DMS79 (cell line): ENCODE measurements at regions not wholly inside any gene's neighbourhood (a gene's known extent, or its start where the extent isn't known, plus 50 kb on each side); places are given as distances from the start of the nearest gene placed in this dataset.

Experiments used
- DNase-seq: peaks from one replicate; lab custom pipeline; 2025; lab: John Stamatoyannopoulos, UW

DNA sequence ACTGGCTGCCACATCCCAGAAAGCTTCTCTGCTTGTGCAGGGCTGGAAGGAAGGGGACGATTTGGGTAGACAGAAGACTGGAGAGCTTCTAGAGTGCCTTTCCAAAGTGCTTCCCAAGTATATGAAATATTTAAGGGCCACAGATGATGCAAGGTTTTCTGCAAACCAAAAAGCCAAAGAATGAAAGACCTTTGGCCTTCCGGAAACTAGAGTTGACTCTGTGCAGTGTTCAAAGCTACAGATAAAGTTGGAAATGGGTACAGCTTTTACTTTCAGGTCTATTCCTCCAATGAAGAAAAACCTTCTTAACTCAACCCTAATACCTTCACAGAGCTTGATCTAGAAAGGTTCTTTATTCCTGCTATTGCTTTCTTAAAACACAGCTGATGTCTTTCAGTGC, 253.0 kb upstream of the KLHL29 start:
- no peak for DNase-seq

DNA sequence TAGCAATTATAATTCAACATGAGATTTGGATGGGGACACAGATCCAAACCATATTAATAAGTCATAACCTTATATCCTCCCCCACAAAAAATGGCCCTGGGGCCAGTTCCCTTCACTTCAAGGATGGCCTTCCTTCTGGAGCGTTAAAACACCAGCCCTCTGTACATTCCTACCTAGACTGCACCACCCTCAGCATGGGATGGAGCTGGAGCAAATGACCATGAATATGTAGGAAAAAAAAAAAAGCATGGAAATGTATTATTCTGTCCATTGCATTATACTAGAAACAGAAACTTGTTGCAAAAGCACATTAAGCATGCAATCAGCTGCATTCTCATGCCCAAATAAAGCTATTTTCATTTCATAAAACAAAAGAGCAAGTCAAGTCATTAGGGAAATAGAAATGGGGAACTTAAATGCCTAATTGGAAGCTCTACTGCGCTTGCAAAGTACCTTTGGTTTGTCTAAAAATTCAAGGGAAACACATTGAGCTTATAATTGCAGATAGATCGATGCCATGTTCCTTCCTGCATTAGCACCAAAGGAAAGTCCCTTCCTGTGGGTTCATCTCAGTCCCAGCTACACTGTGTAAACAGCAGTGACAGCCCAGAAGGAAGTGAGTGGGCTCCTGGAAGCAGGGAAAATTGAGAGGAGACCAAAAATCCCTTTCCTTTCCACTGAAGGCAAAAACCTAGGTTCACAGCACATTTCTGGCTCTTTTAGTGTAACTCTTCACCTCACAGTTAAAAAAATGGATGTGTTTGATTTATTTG, 252.0 kb upstream of the KLHL29 start:
- DNase-seq: no peak

DNA sequence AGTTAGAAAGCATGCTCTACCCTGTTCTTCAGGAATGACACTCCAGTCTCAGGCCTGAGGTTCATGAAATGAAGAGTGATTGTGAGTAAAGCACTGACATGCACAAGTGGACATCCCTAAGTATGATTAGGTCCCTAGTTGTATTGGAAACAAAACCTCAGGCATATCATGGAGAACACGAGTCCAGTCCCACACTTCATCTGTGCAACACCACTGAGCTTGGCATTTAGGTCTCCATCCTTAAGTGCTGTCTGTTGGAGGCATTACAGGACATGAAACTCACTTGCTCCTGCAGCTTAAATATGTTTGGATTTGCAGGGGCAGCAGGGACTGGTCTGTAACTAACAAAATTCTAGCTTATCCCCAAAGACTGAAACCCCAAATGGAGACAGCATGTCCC, 250.3 kb upstream of the KLHL29 start:
- no peak for DNase-seq

DNA sequence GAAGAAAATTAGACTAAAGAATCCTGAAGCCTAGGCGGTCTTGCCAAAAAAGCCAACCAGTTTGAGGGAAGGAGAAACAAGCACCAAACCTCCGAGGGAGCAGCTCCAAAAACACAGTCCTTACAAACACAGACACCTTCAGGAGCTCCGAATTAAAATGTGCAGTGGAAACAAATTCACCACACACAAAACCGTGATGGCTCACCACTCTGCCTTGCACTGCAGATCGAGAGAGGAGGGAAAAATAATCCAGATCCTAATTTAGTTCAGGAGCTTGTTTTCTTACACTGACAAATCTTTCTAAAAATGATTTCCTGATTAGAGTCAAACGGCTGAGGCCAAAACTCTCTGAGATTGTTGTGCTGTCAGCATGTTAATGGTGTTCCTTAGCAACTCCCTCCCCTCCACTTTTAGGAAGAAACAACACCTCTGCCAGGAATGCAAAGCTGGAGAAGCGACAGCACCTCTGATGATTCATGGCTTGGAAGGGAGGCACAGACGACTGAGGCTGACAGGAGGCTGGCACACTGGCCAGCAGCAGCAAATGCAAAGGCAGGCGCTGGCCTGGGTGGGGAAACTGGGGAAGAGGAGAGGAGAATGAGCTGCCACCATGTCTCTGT, 249.4 kb upstream of the KLHL29 start:
- no peak for DNase-seq

DNA sequence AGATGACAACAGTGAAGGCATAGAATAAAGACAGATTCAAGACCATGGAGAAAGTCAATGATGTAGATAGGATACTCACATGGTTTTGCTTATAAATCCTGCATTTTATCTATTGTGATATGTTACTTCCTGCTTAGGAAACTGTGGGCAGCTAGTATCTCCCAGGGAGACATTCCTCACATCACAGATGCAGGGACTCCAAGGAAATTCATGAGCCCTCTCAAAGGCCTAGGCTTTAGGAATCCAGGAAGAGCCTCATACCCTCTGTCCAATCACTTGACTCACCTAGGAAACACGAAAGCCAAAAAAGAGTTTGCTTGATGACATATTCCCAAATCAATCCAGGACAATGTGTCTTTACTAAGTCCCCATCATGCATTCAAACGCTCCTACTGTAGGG, 247.8 kb upstream of the KLHL29 start:
- DNase-seq: no peak

DNA sequence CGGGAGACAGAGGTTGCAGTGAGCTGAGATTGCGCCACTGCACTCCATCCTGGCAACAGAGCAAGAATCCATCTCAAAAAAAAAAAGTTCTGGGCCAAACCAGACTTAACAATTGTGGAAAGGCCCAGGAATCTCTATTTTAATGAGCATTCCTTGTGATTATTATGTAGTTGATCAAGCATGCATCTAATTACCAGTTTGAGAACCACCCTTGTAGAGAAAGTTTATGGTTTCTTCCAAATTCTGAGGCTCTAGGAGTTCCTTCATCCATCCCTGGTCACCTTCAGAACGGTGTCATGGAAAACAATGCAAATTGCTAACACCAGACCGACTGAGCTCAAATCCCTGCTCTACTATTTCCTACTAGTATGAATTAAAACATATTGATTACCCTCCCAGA, 246.3 kb upstream of the KLHL29 start:
- no peak for DNase-seq

DNA sequence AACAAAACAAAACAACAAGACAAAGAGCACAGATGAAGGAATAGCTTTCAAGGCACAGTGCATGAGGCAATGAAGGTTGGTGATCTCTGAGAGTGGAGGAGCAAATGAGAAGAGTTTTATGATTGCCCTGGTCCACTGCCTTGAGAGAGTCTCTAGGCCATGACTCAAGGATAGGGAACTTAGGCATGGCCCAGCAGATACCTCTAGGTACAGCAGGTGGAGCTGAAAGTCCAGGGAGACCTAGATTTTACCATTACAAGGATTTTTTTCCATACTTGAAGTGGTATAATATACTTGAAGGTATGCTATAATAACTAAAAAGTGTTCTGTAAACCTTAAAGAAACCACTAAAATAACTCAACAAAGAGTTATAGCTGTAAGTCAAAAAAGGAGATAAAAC, 239.5 kb upstream of the KLHL29 start:
- no peak for DNase-seq

DNA sequence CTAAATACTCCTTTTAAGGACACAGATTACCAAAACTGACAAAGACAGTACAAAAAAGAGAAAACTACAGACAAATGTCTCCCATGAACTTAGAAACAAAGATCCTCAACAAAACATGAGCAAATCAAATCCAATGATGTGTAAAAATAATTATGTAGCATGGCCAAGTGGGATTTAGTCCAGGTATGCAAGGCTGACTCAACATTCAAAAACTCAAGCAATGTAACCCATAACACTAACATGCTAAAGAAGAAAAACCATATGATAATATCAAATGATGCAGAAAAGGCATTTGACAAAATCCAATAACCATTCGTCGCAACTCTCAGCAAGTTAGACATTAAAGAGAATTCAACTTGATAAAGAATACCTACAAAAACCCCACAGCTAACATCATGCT, 239.0 kb upstream of the KLHL29 start:
- no peak for DNase-seq

DNA sequence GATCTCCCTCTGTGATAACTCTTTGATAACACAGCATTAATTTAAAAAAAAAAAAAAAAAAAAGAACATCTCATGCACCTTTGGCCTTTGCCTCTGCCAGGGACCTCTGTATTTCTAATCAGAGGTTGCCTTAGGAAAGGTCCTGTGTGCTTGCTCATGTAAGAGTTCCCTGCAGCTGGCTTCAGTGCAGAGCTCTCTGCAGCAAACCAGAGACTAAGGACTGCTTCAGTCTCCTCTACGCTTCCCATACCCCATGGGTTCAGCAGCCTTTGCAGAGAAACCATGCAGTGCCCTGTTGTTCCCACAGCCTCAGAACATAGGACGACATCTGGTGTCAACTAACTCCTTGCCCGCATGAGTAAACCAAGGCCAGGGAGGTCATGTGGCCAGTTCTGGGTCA, 236.6 kb upstream of the KLHL29 start:
- DNase-seq: no peak

DNA sequence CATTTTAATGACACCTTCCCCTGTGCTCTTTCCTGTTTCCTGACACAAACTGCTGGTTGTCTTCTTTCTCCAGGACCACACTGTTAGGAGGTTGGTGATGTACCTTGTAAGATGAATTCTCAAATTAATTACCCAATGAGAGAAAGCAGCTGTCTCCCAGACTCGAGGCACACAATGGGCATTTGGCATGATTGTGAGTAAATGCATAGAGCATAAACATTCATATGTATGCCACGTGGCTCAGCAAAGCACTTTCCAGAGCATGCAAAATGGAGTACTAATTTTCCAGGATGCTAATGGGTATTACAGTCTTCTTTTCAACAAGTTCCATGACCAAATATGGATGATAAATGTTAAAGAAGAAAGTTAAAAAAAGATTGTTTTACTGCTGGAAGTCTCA, 235.2 kb upstream of the KLHL29 start:
- no peak for DNase-seq

DNA sequence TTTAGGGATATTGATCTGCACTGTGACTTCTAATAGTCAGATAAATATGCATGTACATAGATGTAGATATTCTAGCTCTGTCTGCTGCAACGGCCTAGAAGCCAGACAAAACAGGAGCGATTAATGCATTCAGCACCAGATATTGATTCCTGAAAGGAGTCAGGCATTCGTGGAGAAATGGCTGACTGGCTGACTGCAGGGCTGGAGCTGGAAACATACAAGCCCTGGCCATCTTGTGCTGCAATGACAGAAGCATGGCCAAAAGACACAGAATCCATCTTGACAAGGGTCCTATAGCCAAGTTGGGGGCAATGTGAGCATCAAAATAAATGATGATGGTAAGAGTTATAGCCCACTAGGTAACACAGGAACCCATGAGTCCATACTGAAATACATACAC, 231.5 kb upstream of the KLHL29 start:
- no peak for DNase-seq

DNA sequence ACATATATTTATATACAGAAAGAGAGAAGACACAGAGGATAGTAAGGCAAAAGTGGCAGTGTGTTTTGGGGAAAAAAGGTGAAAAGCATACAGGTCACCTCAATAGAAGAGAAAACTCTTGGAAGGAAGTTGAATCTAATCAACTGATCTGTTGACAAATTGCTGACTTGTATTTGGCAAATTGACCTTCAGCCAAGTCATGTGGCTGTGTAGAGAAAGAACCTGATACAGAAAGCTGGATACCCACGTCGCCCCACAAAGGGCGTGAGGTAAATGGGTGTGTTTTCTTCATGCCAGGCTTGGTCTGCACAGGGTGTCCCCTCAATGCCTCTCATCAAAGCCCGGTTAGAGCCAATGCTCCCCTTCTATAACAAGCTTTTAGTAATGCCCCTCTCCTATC, 230.0 kb upstream of the KLHL29 start:
- DNase-seq: no peak

DNA sequence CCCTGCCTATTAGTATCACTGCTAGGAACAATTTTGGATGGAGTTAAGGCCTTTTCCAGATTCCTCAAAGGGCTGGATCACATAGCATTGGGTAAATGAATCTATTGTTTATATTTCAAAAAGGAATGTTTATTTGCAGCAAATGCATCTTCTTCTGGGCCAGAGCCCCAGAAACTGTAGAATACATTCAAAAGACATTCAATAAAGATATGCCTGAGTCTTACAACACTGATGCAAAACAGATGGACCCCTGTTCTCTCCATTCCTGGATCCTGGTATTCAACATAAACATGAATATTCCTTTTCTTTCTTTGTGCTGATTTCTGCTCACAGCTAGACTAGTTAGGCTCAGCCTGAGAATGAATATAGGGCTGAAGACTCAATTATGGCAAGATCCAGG, 227.2 kb upstream of the KLHL29 start:
- no peak for DNase-seq

DNA sequence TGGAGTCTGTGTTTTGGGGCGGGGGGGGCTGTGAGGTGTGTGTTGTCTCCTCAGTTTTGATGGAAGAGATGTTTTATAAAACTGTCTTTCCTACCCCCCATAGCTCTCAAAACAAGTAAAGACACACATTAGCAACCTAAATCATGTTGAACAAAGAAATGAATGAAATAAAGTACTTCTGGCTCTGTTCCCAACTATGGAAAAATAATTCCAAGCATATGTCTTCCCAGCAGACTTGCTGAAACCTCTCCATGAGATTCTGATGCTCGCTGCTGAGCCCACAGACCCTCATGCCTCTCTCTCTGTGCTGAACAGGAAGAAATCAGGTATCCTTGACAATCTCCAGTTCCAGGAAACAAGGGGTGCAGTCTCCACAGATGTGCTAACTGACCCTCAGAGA, 226.7 kb upstream of the KLHL29 start:
- DNase-seq: no peak

DNA sequence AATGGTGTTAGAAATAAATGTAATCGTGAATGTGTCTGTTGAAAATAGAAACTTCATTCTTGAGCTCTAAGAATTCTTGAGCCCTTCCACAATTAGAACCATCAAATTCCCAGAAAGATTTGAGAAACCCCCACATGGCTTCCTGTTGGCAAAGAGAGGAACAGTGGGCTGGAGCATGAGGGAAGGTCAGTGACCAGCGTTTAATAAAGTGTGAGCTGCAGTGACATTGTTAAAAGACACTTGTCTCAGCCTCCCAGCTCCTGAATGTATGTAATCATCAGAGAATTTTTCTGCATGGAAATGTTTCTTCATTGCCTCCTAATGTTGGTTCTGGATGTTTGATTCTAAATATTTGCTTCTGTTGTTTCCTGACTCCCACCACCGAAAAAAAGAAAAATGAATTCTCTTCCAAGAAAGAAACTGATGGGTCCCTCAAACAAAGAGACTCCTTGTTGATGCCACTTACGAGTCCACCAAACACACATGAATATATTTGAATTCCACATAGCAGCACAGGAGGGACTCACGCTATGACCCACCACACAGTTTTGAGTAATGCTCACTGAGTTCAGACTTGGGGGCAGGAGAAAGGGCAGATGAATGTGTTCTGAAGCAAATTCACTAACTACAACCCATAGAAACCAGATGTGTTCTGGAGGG, 225.1 kb upstream of the KLHL29 start:
- no peak for DNase-seq

DNA sequence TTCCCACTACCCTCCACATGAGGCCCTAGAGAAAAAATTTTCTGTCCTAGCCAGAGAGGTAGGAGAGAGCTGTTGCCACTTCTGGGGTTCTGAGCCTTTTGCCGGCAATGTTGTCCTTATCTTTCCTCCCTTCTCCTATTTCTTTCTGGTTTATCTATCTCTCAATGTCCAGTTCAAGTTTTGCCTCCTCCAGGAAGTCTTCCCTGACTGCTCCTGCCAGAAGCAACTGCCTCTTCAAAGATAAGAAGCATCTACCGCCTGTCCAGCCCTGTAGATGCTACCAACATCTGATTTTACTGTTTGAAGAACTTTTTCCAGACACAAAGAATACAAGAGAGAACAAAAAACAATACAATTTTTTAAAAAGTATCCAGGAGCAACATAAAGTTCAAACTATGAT, 220.8 kb upstream of the KLHL29 start:
- no peak for DNase-seq

DNA sequence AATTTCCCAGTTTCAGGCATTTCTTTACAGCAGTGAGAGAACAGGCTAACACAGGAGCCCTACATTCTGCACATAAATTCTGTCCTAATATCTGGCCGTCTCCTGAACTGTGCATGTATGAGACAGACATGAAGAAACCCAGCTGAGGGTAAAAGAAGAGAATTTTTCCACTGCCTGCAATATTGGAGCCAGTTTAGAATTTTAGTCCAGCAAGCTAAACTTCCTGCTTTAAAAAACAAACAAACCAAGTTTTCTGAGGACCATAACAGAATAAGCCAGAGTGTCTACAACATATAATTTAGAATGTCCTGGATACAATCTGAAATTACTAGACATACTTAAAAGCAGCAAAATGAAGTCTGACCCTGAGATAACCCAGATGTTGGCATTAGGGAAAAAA, 215.1 kb upstream of the KLHL29 start:
- DNase-seq: no peak

DNA sequence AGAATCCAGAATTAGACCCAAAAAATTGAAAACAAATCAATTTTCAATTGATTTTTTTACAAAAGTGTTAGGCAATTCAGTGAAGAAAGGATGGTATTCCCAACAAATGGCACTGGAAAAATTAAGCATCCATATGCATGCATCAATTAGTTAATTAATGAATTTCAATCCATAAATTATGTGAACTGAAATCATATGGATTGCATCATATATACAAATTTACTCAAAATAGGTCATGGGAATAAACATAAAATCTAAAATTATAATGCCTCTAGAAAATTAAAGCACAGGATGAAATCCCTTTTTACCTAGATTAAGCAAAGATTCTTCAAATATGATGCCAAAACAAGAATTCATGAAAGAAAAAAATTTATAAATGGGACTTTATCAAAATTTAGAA, 213.9 kb upstream of the KLHL29 start:
- DNase-seq: no peak

DNA sequence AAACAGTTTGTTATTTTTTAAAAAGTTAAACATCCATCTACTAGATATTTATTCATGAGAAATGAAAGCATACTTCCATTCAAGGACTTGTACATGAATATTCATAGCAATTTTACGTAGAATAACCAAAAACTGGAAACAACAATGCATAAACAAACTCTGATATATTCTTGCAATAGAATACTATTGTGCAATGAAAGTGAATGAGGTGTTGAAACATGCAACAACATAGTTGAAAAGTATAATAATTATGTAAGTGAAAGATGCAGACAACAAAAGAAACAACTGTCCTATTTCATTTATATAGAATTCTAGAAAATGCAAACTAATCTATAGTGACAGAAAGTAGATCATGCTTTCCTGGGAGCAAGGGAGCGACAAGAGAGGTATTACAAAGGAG, 206.6 kb upstream of the KLHL29 start:
- no peak for DNase-seq

DNA sequence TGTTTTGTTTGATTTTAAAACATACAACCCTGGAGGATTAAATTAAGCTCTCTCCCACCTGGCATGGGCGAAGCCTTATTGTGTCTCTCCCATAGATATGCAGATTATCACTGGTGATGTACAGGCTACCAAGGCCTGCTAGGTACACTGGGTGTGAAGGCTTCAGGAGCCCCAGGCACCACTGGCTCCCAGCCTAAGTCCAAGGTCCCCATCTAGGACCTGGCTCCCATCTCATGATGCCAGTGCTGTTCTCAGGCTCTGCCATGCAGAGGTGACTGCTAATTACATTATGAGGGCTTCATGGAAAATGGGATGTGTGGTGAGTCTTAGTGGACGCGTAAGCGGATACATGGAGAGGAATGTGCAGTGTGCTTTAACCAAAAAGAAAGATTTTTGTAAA, 201.2 kb upstream of the KLHL29 start:
- DNase-seq: no peak

DNA sequence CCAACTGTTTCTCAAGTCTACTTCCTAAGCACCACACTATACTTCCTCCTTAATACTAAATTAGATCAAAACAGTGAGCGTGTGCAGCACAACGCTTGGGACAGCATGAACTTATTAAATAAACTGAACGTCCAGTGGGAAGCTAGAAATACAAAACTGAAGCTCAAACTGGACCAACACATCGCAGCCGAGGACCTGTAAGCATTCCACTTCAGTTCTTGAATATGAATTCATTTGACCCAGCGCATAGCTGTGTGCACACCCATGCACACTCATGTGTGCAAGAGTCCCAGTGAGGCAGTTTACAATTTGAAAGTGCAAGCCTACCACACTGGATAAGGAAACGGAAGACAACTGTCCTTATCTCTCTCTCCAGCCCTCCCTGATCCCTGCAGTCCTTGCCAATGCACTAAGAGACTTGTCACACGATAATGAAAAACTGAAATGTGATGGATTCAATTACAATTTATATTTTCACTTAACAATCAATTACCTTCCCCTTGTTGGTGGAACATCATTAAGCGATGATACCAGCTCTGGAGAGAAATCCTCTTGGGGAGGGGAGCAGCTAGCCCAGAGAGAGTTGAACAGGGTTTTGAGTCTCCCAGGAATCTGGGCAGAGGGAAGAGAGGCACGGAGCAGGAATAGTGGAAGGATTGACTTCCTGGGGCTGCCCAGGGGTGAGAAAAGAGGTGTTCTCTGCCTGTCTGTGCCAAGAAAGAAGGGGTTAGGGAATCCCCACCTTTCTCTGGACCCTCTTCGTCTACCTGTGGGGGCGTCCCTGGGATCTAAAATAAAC, 186.5 kb upstream of the KLHL29 start:
- no peak for DNase-seq

DNA sequence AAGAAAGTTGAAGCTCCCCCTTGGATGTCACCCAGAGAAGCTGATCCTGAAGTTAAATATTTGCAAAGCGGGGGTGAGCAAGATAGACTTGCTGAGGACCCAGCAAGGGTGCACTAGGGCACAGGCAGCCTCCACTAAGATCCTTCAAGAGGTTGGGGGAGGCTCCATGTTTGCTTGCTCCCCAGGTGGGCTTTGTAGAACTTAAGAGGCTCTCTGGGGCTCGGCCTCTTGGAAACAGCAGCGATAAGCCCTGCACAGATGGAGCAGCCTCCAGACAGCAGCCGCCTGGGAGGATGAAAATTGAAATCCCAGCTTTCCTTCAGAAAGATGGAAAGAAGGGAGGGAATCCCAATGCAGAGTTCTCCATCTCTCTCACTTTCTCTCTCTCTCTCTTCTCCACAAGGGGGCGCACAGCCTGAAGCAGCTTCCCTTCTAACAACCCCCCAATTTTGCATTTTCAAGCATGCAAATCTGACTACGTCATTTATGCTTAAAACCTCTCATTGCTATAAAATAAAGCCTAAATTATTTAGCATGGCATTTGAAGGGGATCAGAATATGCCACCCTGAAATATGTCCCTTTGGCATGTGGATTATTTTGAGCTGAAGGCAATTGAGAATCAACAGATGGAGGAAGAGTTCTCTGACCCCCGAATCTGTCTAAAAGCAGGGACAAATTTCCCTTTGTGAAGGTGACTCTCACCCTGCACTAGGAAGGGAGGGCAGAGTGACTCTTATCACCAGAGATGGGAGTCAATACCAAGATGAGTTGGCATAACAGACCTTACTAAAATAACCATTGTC, 185.7 kb upstream of the KLHL29 start:
- no peak for DNase-seq
